ENCODE measurements at regions not wholly inside any gene's neighbourhood (a gene's known extent, or its start where the extent isn't known, plus 50 kb on each side); places are given as distances from the start of the nearest gene placed in this dataset.

GRCh38 chr18:79625195-79625923 lies 54.2 kb upstream of the CTDP1 start:
- no peak for TF ChIP-seq CTCF (IDR thresholded peaks at IDR 0.05)
- H3K27ac ChIP-seq: no peak overlapping the region
- DNase-seq (ENCODE audit: low spot score): no peak
- H3K4me3 ChIP-seq: no peak overlapping the region

DNA sequence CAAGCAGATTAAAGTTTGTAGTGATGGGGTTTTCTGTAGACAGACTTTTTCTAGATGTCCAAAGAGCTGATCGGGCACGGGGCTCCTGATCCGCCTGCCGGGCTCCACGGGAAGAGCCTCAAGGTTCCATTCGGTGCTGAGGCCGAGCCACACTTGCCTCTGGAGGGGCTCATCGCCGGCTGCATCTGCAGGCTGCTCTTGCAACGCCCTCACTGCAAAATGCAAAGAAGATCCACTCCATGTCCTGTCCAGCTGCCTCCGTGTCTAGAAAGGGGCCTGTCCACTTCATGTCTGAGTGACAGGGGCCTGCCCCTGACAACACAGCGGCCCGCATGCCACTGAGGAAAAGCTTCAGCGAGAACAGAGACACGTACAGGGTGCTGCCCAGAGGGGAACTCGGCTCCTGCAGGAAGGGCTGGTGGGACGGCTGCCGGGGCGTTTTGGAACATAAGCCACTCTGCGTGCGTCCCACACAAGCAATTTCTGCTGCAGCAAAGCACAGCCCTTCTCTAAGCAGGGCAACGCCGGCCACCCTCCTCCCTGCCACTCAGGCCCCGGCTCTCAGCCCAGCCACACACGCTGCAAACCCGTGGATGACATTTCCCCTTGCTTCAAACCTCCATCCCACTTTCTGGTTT lies 53.6 kb upstream of the CTDP1 start:
- Histone ChIP-seq H3K4me3 (no peak overlapping the region), H3K27ac (no peak overlapping the region)
- TF ChIP-seq CTCF (IDR thresholded peaks at IDR 0.05): no peak
- no peak for DNase-seq (ENCODE audit: low spot score)

GRCh38 chr18:79626905-79627749 lies 52.5 kb upstream of the CTDP1 start:
- TF ChIP-seq CTCF (IDR thresholded peaks at IDR 0.05): no peak
- DNase-seq (ENCODE audit: low spot score): no peak

DNA sequence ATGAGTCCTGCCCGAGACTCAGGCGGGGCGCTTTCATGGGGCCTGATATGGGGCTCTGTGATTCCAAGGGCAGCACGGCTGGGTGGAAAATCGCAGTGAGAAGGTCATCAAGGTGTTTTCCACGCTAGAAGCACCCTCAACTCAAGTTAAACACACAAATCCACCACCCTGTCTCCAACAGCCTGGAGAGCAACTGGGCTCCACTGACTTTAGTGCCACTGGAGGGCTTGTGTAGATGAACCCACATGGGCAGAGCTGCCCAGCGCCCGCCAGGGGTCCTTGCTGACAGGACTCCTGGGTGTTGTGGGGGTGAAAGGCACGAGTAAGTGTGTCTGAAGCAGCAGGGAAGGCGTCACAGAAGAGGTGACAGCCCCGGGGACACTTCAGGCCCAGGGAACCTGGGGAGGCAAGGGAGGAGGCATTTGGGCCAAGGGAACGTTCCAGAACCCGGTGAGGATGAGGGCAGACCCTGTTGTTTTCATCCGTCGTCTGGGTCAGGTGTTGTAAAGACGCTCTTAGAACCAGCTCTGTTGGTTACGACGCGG lies 51.8 kb upstream of the CTDP1 start:
- no peak for DNase-seq (ENCODE audit: low spot score)
- Histone ChIP-seq H3K27ac (no peak overlapping the region), H3K4me3 (no peak overlapping the region)
- no peak for TF ChIP-seq CTCF (IDR thresholded peaks at IDR 0.05)

More at GRCh38 chr18:79626905-79627749, 52.5 kb upstream of the CTDP1 start:
- Histone ChIP-seq H3K27ac (no peak overlapping the region), H3K4me3 (no peak overlapping the region)

DNA sequence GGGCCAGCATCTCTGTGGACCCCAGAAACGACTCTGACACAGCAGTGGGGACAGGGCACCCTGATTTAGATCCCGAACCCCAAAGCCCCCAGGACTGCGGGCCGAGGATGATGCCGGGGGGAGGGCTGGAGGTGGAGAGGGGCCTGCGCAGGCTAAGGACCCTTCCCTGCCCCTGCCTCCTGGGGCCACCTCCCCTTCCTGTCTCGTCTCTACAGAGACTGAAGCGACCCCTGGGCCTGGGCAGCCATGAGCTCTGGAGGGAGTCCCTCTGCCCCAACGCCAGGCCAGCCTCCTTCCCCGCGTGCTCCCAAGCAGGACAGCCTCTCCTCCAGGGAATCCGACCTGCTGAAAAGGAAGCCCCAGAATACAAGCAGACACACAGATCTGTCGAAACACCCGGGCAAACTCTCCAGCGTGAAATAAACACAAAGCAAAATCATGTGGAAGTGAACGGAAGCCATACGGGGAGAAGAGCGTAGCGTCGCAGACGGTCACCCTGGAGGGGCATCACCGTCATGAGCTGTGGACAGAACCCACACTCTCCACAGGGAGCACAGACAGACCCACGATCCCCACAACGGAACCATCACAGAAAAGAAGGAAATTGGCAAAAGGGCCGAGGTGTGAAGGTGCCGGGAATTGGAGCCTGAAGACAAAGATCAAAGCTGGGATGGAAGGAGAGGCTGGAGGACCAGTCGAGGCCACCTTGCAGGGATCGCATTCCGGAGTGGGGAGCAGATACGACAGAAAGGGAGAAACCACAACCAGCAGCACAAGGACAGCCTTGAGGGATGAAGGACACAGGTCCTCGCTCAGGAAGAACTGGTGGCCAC lies 51.0 kb upstream of the CTDP1 start:
- DNase-seq (ENCODE audit: low spot score): peak; percentile 22
- TF ChIP-seq CTCF (IDR thresholded peaks at IDR 0.05): no peak
- no peak overlapping the region for H3K27ac ChIP-seq
- H3K4me3 ChIP-seq: no peak overlapping the region

- no peak for TF ChIP-seq CTCF (IDR thresholded peaks at IDR 0.05)
- peak; percentile 63 for DNase-seq (ENCODE audit: low spot score)
- no peak overlapping the region for H3K27ac ChIP-seq
- H3K4me3 ChIP-seq: no peak overlapping the region
Observed at GRCh38 chr18:79629249-79629558, 50.4 kb upstream of the CTDP1 start.
